A673 (cell line): ENCODE measurements at regions not wholly inside any gene's neighbourhood (a gene's known extent, or its start where the extent isn't known, plus 50 kb on each side); places are given as distances from the start of the nearest gene placed in this dataset.

Experiments used
- CTCF ChIP-seq: fragments of 300-800, 200-600 bp; sonication (generic); conservative IDR thresholded peaks from 2 replicates; pipeline ENCODE4 v1.5.1; 2017; ENCODE audit warnings: low read depth, mild to moderate bottlenecking, antibody characterized with exemption, low read length, moderate library complexity, mixed read lengths
- EZH2 ChIP-seq: fragments of 200-600 bp; sonication (generic); IDR thresholded peaks from 2 replicates; pipeline ENCODE4 v1.6.1; 2017; ENCODE audit warnings: borderline replicate concordance, low read depth, mild to moderate bottlenecking, mixed read lengths, antibody characterized with exemption, low read length; ENCODE audit not compliant: poor library complexity, severe bottlenecking

GRCh38 chr16:51419768-51420167 lies 268.7 kb upstream of the SALL1 start:
- TF ChIP-seq CTCF (no peak), EZH2 (no peak)
